C4-2B (cell line): ENCODE measurements at regions not wholly inside any gene's neighbourhood (a gene's known extent, or its start where the extent isn't known, plus 50 kb on each side); places are given as distances from the start of the nearest gene placed in this dataset.

ENCODE experiments used
- H3K27ac ChIP-seq: fragments of 450-650 bp; 2 replicates; pipeline ENCODE4 v1.5.1; 2017
- CTCF ChIP-seq: fragments of 450-650 bp; conservative IDR thresholded peaks from 2 replicates; pipeline ENCODE4 v1.5.1; 2017; ENCODE audit warnings: mild to moderate bottlenecking
- ZFX ChIP-seq: fragments of 450-650 bp; IDR thresholded peaks from 2 replicates; pipeline ENCODE4 v1.6.1; 2017

GRCh38 chr19:30150626-30151025 lies 208.6 kb downstream of the URI1 start:
- TF ChIP-seq CTCF (no peak), ZFX (no peak)
- no peak overlapping the region for H3K27ac ChIP-seq

- H3K27ac ChIP-seq: no peak overlapping the region
- no peak for TF ChIP-seq CTCF
- TF ChIP-seq ZFX: no peak
Observed at GRCh38 chr19:30151081-30151480, 209.0 kb downstream of the URI1 start.

GRCh38 chr19:30152510-30153291 lies 210.7 kb downstream of the URI1 start:
- no peak overlapping the region for H3K27ac ChIP-seq
- no peak for TF ChIP-seq ZFX
- TF ChIP-seq CTCF: no peak

- no peak overlapping the region for H3K27ac ChIP-seq
- TF ChIP-seq ZFX (no peak), CTCF (no peak)
Observed at GRCh38 chr19:30153326-30154210, 211.5 kb downstream of the URI1 start.

- TF ChIP-seq CTCF (no peak), ZFX (no peak)
- H3K27ac ChIP-seq: no peak overlapping the region
Observed at GRCh38 chr19:30154410-30154809, 212.4 kb downstream of the URI1 start.

GRCh38 chr19:30155381-30156200 lies 213.6 kb downstream of the URI1 start:
- no peak overlapping the region for H3K27ac ChIP-seq
- TF ChIP-seq ZFX: no peak
- TF ChIP-seq CTCF: no peak
